CD14-positive monocyte (primary cell): ENCODE measurements at regions not wholly inside any gene's neighbourhood (a gene's known extent, or its start where the extent isn't known, plus 50 kb on each side); places are given as distances from the start of the nearest gene placed in this dataset.

Experiments
- DNase-seq, 3 donors: peaks; one replicate each; pipeline ENCODE4 v3.0.0-alpha.2; 2011 to 2022
- H2AFZ ChIP-seq: 2 replicates; pipeline ENCODE4 v1.6.0; 2012; ENCODE audit warnings: mild to moderate bottlenecking, low read depth, low read length, inconsistent platforms; ENCODE audit not compliant: insufficient read depth, poor library complexity, severe bottlenecking
- H3K27ac ChIP-seq, 2 donors: 1 replicate in 1 of 2; 2 replicates in 1 of 2; pipeline ENCODE4 v1.5.1; 2012 to 2013; ENCODE audit warnings: low read length in 2 of 2, control low read depth in 1 of 2, inconsistent platforms in 1 of 2, low read depth in 1 of 2, mild to moderate bottlenecking in 1 of 2
- H3K27me3 ChIP-seq, 2 donors: one replicate each; pipeline versions ENCODE4 v1.6.0 to v1.6.1; 2011 to 2013; ENCODE audit warnings: low read length in 2 of 2; ENCODE audit not compliant: control insufficient read depth in 2 of 2, insufficient read depth in 2 of 2
- H3K36me3 ChIP-seq, 2 donors: replicated peaks in 1 of 2; 1 replicate in 1 of 2; 2 replicates in 1 of 2; pipeline versions ENCODE4 v1.5.1 to v1.6.1; 2012 to 2013; ENCODE audit warnings: low read length in 2 of 2, control low read depth in 1 of 2, inconsistent platforms in 1 of 2, mild to moderate bottlenecking in 1 of 2; ENCODE audit not compliant: insufficient read depth in 2 of 2, control insufficient read depth in 1 of 2
- H3K4me1 ChIP-seq, 2 donors: 1 replicate in 1 of 2; 2 replicates in 1 of 2; pipeline versions ENCODE4 v1.5.1 to v1.6.1; 2012 to 2013; ENCODE audit warnings: low read length in 2 of 2, control low read depth in 1 of 2, inconsistent platforms in 1 of 2, mild to moderate bottlenecking in 1 of 2, moderate library complexity in 1 of 2; ENCODE audit not compliant: insufficient read depth in 2 of 2, control insufficient read depth in 1 of 2
- H3K4me2 ChIP-seq: replicated peaks from 2 replicates; pipeline ENCODE3; 2012; ENCODE audit warnings: low read length, moderate library complexity, mild to moderate bottlenecking; ENCODE audit not compliant: poor library complexity, severe bottlenecking; ENCODE audit errors: extremely low read depth
- H3K4me3 ChIP-seq, 3 experiments: fragments of 200-600 bp in 1 of 3; sonication (generic) in 1 of 3; replicated peaks in 1 of 3; 1 replicate in 2 of 3; 2 replicates in 1 of 3; pipeline ENCODE4 v1.5.1; 2011 to 2013; ENCODE audit warnings: low read length in 3 of 3, mild to moderate bottlenecking in 3 of 3, control low read depth in 2 of 3, low read depth in 2 of 3, inconsistent platforms in 1 of 3, moderate library complexity in 1 of 3
- H3K79me2 ChIP-seq: 2 replicates; pipeline ENCODE4 v1.6.0; 2012; ENCODE audit warnings: mild to moderate bottlenecking, control low read depth, inconsistent platforms, low read length, moderate library complexity; ENCODE audit not compliant: insufficient read depth
- H3K9ac ChIP-seq: 2 replicates; pipeline ENCODE4 v1.6.0; 2017; ENCODE audit warnings: low read length, mild to moderate bottlenecking; ENCODE audit not compliant: insufficient read depth, poor library complexity, severe bottlenecking
- H3K9me3 ChIP-seq, 2 donors: replicated peaks in 1 of 2; 1 replicate in 1 of 2; 2 replicates in 1 of 2; pipeline versions ENCODE4 v1.5.1 to v1.6.1; 2012 to 2013; ENCODE audit warnings: low read length in 2 of 2, control low read depth in 1 of 2; ENCODE audit not compliant: control insufficient read depth in 1 of 2, insufficient read depth in 1 of 2
- H4K20me1 ChIP-seq: 2 replicates; pipeline ENCODE4 v1.6.0; 2012; ENCODE audit warnings: mild to moderate bottlenecking, low read length, control low read depth, moderate library complexity; ENCODE audit not compliant: insufficient read depth
- H3K27ac Mint-ChIP-seq, 7 donors: one replicate each; pipeline ENCODE4 v1.8.0; 2020; ENCODE audit warnings: mild to moderate bottlenecking in 7 of 7, mixed read lengths in 7 of 7, moderate library complexity in 6 of 7, inconsistent platforms in 2 of 7
- H3K27me3 Mint-ChIP-seq, 3 donors: one replicate each; pipeline ENCODE4 v1.8.0; 2021 to 2022; ENCODE audit warnings: low read depth in 3 of 3, mild to moderate bottlenecking in 3 of 3, mixed read lengths in 3 of 3, moderate library complexity in 3 of 3, inconsistent platforms in 1 of 3
- H3K36me3 Mint-ChIP-seq, 2 donors: one replicate each; pipeline ENCODE4 v1.8.0; 2020; ENCODE audit warnings: mixed read lengths in 2 of 2, inconsistent platforms in 1 of 2, mild to moderate bottlenecking in 1 of 2
- H3K4me1 Mint-ChIP-seq: one replicate; pipeline ENCODE4 v1.8.0; 2020; ENCODE audit warnings: mild to moderate bottlenecking, mixed read lengths
- H3K4me3 Mint-ChIP-seq, 2 donors: one replicate each; pipeline ENCODE4 v1.8.0; 2020; ENCODE audit warnings: mild to moderate bottlenecking in 2 of 2, mixed read lengths in 2 of 2, moderate library complexity in 1 of 2
- H3K9me3 Mint-ChIP-seq, 7 donors: one replicate each; pipeline ENCODE4 v1.8.0; 2020 to 2022; ENCODE audit warnings: mixed read lengths in 7 of 7, mild to moderate bottlenecking in 6 of 7, moderate library complexity in 6 of 7, inconsistent platforms in 2 of 7
- CTCF ChIP-seq: fragments of 200-600 bp; IDR thresholded peaks from one replicate; pipeline ENCODE4 v1.8.0; 2022; ENCODE audit warnings: antibody characterized with exemption, mild to moderate bottlenecking
- WGBS: methylation state at CpG from one replicate; pipeline ENCODE4 v1.1.5; 2013; ENCODE audit warnings: missing lambda C conversion rate; ENCODE audit not compliant: insufficient coverage; 5-methylcytosine and 5-hydroxymethylcytosine counted together
- intact Hi-C, 2 donors: fragments of 100-400 bp; cut with micrococcal nuclease; formaldehyde crosslinking; loops; one replicate each; pipeline versions ENCODE4 v1.15.0 to v1.15.1; 2023

GRCh38 chr6:112502351-112503090 lies 155.4 kb downstream of the RFPL4B start:
- no peak for DNase-seq
- no peaks in the 10 kb centered on the region for H3K4me1 Mint-ChIP-seq
- TF ChIP-seq CTCF, result no peak
- Histone ChIP-seq H3K36me3 (no peaks in the 10 kb centered on the region), H2AFZ (no peak overlapping the region), H3K4me1 (no peaks in the 10 kb centered on the region), H3K4me3 (no peak overlapping the region), H3K79me2 (no peaks in the 10 kb centered on the region), H4K20me1 (no peaks in the 10 kb centered on the region), H3K27ac (no peak overlapping the region), H3K9me3 (no peaks in the 10 kb centered on the region), H3K9ac (no peak overlapping the region), H3K27me3 (no peaks in the 10 kb centered on the region), H3K4me2 (no peak overlapping the region)
- peaks cover 0 to 2% (median 0%) of the 10 kb centered on the region in 3 donors for H3K27me3 Mint-ChIP-seq
- intact Hi-C loops, result no loop called here
- H3K9me3 Mint-ChIP-seq, result peaks cover 0 to 1% (median 0%) of the 10 kb centered on the region in 7 donors
- no peaks in the 10 kb centered on the region for H3K36me3 Mint-ChIP-seq
- WGBS, result no CpG with 5 or more reads among the region's 7 CpGs
- no peak overlapping the region for H3K27ac Mint-ChIP-seq
- no peak overlapping the region for H3K4me3 Mint-ChIP-seq

DNA sequence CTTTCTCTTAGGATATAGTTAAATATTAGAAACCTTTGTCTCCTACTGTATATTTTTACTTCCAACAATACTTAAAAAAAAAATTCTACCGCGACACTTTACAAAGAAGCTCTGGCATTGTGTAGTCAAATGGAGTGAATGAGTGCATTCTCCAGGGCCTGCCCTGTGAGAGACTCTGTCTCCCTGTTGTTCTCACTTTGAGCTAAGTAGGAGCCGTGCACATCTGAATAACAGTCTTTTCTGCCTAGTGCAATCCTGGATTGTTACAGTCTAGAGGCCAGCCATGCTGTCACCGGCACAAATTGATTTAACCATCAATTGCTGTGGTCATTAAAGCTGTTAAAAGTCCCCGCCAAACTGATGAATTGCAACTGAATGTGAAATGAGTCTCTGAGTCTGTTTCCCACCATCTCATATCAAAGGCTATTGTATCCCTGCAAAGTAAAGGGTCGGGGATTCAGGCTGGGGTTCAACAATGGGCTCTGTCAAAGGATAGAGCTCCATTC lies 156.0 kb downstream of the RFPL4B start:
- no peak overlapping the region for H3K27ac Mint-ChIP-seq
- no peak overlapping the region for H3K4me3 ChIP-seq
- H3K9me3 Mint-ChIP-seq, result peaks cover 0 to 1% (median 0%) of the 10 kb centered on the region in 7 donors
- no peaks in the 10 kb centered on the region for H3K27me3 ChIP-seq
- H3K36me3 Mint-ChIP-seq, result no peaks in the 10 kb centered on the region
- no peaks in the 10 kb centered on the region for H3K4me1 ChIP-seq
- H3K4me1 Mint-ChIP-seq, result no peaks in the 10 kb centered on the region
- H3K4me3 Mint-ChIP-seq, result no peak overlapping the region
- no peak overlapping the region for H3K9ac ChIP-seq
- H2AFZ ChIP-seq, result no peak overlapping the region
- no peak overlapping the region for H3K27ac ChIP-seq
- WGBS, result 86% methylated on average over 3 of the region's 6 CpGs
- H3K36me3 ChIP-seq, result no peaks in the 10 kb centered on the region
- no peaks in the 10 kb centered on the region for H4K20me1 ChIP-seq
- intact Hi-C loops, result no loop called here
- H3K27me3 Mint-ChIP-seq, result peaks cover 0 to 2% (median 0%) of the 10 kb centered on the region in 3 donors
- DNase-seq, result no peak
- H3K79me2 ChIP-seq, result no peaks in the 10 kb centered on the region
- no peak overlapping the region for H3K4me2 ChIP-seq
- no peak for TF ChIP-seq CTCF
- H3K9me3 ChIP-seq, result no peaks in the 10 kb centered on the region
